ENCODE measurements at regions not wholly inside any gene's neighbourhood (a gene's known extent, or its start where the extent isn't known, plus 50 kb on each side); places are given as distances from the start of the nearest gene placed in this dataset.

GRCh38 chr13:87944038-87944437 lies 272.9 kb downstream of the SLITRK5 start:
- Histone ChIP-seq H3K4me1 (no peaks in the 10 kb centered on the region), H3K9me3 (no peaks in the 10 kb centered on the region), H3K27ac (no peak overlapping the region), H3K4me3 (no peak overlapping the region), H3K36me3 (no peaks in the 10 kb centered on the region), H3K27me3 (no peaks in the 10 kb centered on the region)
- 82 to 87% methylated on average over 1 of the region's 1 CpG for WGBS, 2 donors (ENCODE audit: low coverage in 1 of 2)
- ATAC-seq, result no peak
- TF ChIP-seq POLR2A (IDR thresholded peaks at IDR 0.05) (no peak), POLR2AphosphoS5 (IDR thresholded peaks at IDR 0.05) (no peak), EP300 (IDR thresholded peaks at IDR 0.05) (no peak)
- TF ChIP-seq, protein P1, sequence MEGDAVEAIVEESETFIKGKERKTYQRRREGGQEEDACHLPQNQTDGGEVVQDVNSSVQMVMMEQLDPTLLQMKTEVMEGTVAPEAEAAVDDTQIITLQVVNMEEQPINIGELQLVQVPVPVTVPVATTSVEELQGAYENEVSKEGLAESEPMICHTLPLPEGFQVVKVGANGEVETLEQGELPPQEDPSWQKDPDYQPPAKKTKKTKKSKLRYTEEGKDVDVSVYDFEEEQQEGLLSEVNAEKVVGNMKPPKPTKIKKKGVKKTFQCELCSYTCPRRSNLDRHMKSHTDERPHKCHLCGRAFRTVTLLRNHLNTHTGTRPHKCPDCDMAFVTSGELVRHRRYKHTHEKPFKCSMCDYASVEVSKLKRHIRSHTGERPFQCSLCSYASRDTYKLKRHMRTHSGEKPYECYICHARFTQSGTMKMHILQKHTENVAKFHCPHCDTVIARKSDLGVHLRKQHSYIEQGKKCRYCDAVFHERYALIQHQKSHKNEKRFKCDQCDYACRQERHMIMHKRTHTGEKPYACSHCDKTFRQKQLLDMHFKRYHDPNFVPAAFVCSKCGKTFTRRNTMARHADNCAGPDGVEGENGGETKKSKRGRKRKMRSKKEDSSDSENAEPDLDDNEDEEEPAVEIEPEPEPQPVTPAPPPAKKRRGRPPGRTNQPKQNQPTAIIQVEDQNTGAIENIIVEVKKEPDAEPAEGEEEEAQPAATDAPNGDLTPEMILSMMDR (IDR thresholded peaks at IDR 0.05), result no peak

DNA sequence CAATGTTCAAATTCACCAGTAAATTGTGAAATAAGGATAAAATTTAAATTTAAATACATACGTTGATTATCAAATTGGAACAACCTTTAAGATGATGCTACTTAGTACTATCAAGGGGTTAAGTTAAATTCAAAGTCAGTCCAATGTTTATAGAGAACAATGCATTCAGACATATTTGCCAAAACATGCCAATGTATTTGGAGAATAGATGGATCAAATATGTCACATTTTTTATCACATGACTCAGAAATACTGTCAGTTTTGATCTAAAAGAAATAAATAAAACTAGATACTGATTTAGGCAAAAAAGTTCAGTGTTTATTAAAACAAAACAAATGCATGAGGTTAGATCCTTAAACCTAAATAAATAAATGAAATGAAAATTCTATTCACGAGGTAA lies 281.2 kb downstream of the SLITRK5 start:
- no peak overlapping the region for H3K4me3 ChIP-seq
- no peak overlapping the region for H3K27ac ChIP-seq
- H3K4me1 ChIP-seq, result no peaks in the 10 kb centered on the region
- H3K36me3 ChIP-seq, result no peaks in the 10 kb centered on the region
- H3K9me3 ChIP-seq, result no peaks in the 10 kb centered on the region
- H3K27me3 ChIP-seq, result no peaks in the 10 kb centered on the region
- ATAC-seq, result no peak
- WGBS, 2 donors (ENCODE audit: low coverage in 1 of 2), result 47 to 70% methylated on average over 2 of the region's 2 CpGs
- TF ChIP-seq POLR2A (IDR thresholded peaks at IDR 0.05) (no peak), EP300 (IDR thresholded peaks at IDR 0.05) (no peak), POLR2AphosphoS5 (IDR thresholded peaks at IDR 0.05) (no peak)
- TF ChIP-seq, protein P1 (IDR thresholded peaks at IDR 0.05), result no peak

- Histone ChIP-seq H3K27ac (no peak overlapping the region), H3K4me3 (no peak overlapping the region), H3K36me3 (no peaks in the 10 kb centered on the region), H3K9me3 (no peaks in the 10 kb centered on the region), H3K27me3 (no peaks in the 10 kb centered on the region), H3K4me1 (no peaks in the 10 kb centered on the region)
- TF ChIP-seq EP300 (IDR thresholded peaks at IDR 0.05) (no peak), POLR2AphosphoS5 (IDR thresholded peaks at IDR 0.05) (no peak), POLR2A (IDR thresholded peaks at IDR 0.05) (no peak)
- TF ChIP-seq, protein P1 (IDR thresholded peaks at IDR 0.05), result no peak
- no peak for ATAC-seq
- WGBS, 2 donors (ENCODE audit: low coverage in 1 of 2), result 70 to 72% methylated on average over 3 of the region's 3 CpGs
These were observed 282.2 kb downstream of the SLITRK5 start for GRCh38 chr13:87953381-87953780.

GRCh38 chr13:87954091-87954490 lies 282.9 kb downstream of the SLITRK5 start:
- 27 to 36% methylated on average over 3 of the region's 3 CpGs for WGBS, 2 donors (ENCODE audit: low coverage in 1 of 2)
- Histone ChIP-seq H3K4me1 (no peaks in the 10 kb centered on the region), H3K27me3 (no peaks in the 10 kb centered on the region), H3K36me3 (no peaks in the 10 kb centered on the region), H3K4me3 (no peak overlapping the region), H3K9me3 (no peaks in the 10 kb centered on the region), H3K27ac (no peak overlapping the region)
- ATAC-seq, result no peak
- TF ChIP-seq POLR2A (IDR thresholded peaks at IDR 0.05) (no peak), POLR2AphosphoS5 (IDR thresholded peaks at IDR 0.05) (no peak)
- TF ChIP-seq, protein P1 (IDR thresholded peaks at IDR 0.05), result no peak

GRCh38 chr13:87961546-87961945 lies 290.4 kb downstream of the SLITRK5 start:
- no peak overlapping the region for H3K27ac ChIP-seq
- no peaks in the 10 kb centered on the region for H3K4me1 ChIP-seq
- no peaks in the 10 kb centered on the region for H3K36me3 ChIP-seq
- ATAC-seq, result no peak
- TF ChIP-seq POLR2AphosphoS5 (IDR thresholded peaks at IDR 0.05) (no peak), POLR2A (IDR thresholded peaks at IDR 0.05) (no peak), EP300 (IDR thresholded peaks at IDR 0.05) (no peak)
- TF ChIP-seq, protein P1 (IDR thresholded peaks at IDR 0.05), result no peak
- H3K9me3 ChIP-seq, result no peaks in the 10 kb centered on the region
- H3K4me3 ChIP-seq, result no peak overlapping the region
- no peaks in the 10 kb centered on the region for H3K27me3 ChIP-seq
- WGBS, 2 donors (ENCODE audit: low coverage in 1 of 2), result 82 to 83% methylated on average over 2 to 3 of the region's 3 CpGs

Data from gastroesophageal sphincter (tissue), 4 donors.